GM23338 (cell line): ENCODE measurements at regions not wholly inside any gene's neighbourhood (a gene's known extent, or its start where the extent isn't known, plus 50 kb on each side); places are given as distances from the start of the nearest gene placed in this dataset.

Experiments
- ATAC-seq: fragments of 200-7000 bp; cut with Tn5 transposase; 3 replicates; pipeline ENCODE4 v1.9.1; 2020
- DNase-seq: peaks from one replicate; pipeline ENCODE4 v3.0.0-alpha.2; 2015; ENCODE audit warnings: low spot score
- H2AFZ ChIP-seq: fragments of 200-600 bp; sonication (generic); 2 replicates; pipeline ENCODE4 v1.8.0; 2016; ENCODE audit warnings: antibody characterized with exemption, mild to moderate bottlenecking, moderate library complexity
- H3F3A ChIP-seq: fragments of 200-600 bp; sonication (generic); replicated peaks from 2 replicates; pipeline ENCODE4 v1.8.0; 2017; ENCODE audit warnings: antibody characterized with exemption, mixed run types, low read depth
- H3K27ac ChIP-seq: fragments of 200-600 bp; sonication (generic); 2 replicates; pipeline ENCODE4 v1.6.1; 2016; ENCODE audit warnings: low read depth
- H3K27me3 ChIP-seq: fragments of 200-600 bp; sonication (generic); 2 replicates; pipeline ENCODE4 v1.8.0; 2016; ENCODE audit warnings: mild to moderate bottlenecking, mixed run types, moderate library complexity; ENCODE audit not compliant: insufficient read depth
- H3K36me3 ChIP-seq: fragments of 200-600 bp; sonication (generic); 2 replicates; pipeline ENCODE4 v1.8.0; 2016; ENCODE audit warnings: mild to moderate bottlenecking; ENCODE audit not compliant: insufficient read depth
- H3K4me1 ChIP-seq: fragments of 200-600 bp; sonication (generic); 2 replicates; pipeline ENCODE4 v1.8.0; 2016; ENCODE audit warnings: mild to moderate bottlenecking, moderate library complexity; ENCODE audit not compliant: insufficient read depth
- H3K4me2 ChIP-seq: fragments of 200-600 bp; sonication (generic); 2 replicates; pipeline ENCODE4 v1.7.1; 2017; ENCODE audit warnings: mixed run types
- H3K4me3 ChIP-seq: fragments of 200-600 bp; sonication (generic); 2 replicates; pipeline ENCODE4 v1.6.1; 2016; ENCODE audit warnings: mixed run types
- H3K79me2 ChIP-seq: fragments of 200-600 bp; sonication (generic); replicated peaks from 2 replicates; pipeline ENCODE4 v1.8.0; 2017; ENCODE audit warnings: mild to moderate bottlenecking; ENCODE audit not compliant: insufficient read depth
- H3K9me2 ChIP-seq: fragments of 200-600 bp; sonication (generic); 2 replicates; pipeline ENCODE4 v1.8.0; 2017; ENCODE audit not compliant: insufficient read depth
- H4K20me1 ChIP-seq: fragments of 200-600 bp; sonication (generic); replicated peaks from 2 replicates; pipeline ENCODE4 v1.8.0; 2017; ENCODE audit warnings: mild to moderate bottlenecking; ENCODE audit not compliant: insufficient read depth
- H3K27ac Mint-ChIP-seq: 2 replicates; pipeline ENCODE4 v1.8.0; 2020; ENCODE audit warnings: inconsistent platforms, mild to moderate bottlenecking, moderate library complexity, mixed read lengths
- H3K27me3 Mint-ChIP-seq: 3 replicates; pipeline ENCODE4 v1.8.0; 2022; ENCODE audit warnings: low read depth, mild to moderate bottlenecking, moderate library complexity, mixed read lengths, inconsistent platforms; ENCODE audit not compliant: insufficient read depth, poor library complexity
- H3K36me3 Mint-ChIP-seq: 3 replicates; pipeline ENCODE4 v1.8.0; 2021; ENCODE audit warnings: low read depth, mild to moderate bottlenecking, inconsistent platforms, moderate library complexity, mixed read lengths
- H3K4me1 Mint-ChIP-seq: 3 replicates; pipeline ENCODE4 v1.8.0; 2020; ENCODE audit warnings: mild to moderate bottlenecking, inconsistent platforms, mixed read lengths
- H3K4me3 Mint-ChIP-seq: 3 replicates; pipeline ENCODE4 v1.8.0; 2021; ENCODE audit warnings: moderate library complexity, mild to moderate bottlenecking, inconsistent platforms, mixed read lengths
- H3K9me3 Mint-ChIP-seq: 3 replicates; pipeline ENCODE4 v1.8.0; 2020; ENCODE audit warnings: moderate library complexity, mild to moderate bottlenecking, inconsistent platforms, mixed read lengths
- CREB1 ChIP-seq: fragments of 250-450 bp; sonication (Bioruptor Pico); IDR thresholded peaks from 2 replicates; pipeline ENCODE4 v1.5.0; 2020; ENCODE audit warnings: low read depth, mild to moderate bottlenecking, moderate library complexity
- CTCF ChIP-seq, 2 experiments: fragments of 200-600 bp in 1 of 2; sonication (generic) in 1 of 2; conservative IDR thresholded peaks; 2 replicates each; pipeline versions ENCODE4 v1.5.1 to v1.6.1; 2016 to 2017; ENCODE audit warnings: antibody characterized with exemption in 2 of 2, low read depth in 2 of 2, mild to moderate bottlenecking in 2 of 2, moderate library complexity in 1 of 2
- ETS1 ChIP-seq: IDR thresholded peaks from 2 replicates; pipeline ENCODE4 v1.6.1; 2016; ENCODE audit warnings: antibody characterized with exemption
- JUNB ChIP-seq: IDR thresholded peaks from one replicate; pipeline ENCODE4 v1.6.1; 2016; ENCODE audit warnings: antibody characterized with exemption; ENCODE audit not compliant: unreplicated experiment
- POLR2AphosphoS5 ChIP-seq: IDR thresholded peaks from 2 replicates; pipeline ENCODE4 v1.6.1; 2016; ENCODE audit warnings: antibody characterized with exemption, low read depth
- REST ChIP-seq: IDR thresholded peaks from one replicate; pipeline ENCODE4 v1.6.1; 2018; ENCODE audit warnings: antibody characterized with exemption; ENCODE audit not compliant: unreplicated experiment
- STAT1 ChIP-seq: IDR thresholded peaks from one replicate; pipeline ENCODE4 v1.6.1; 2016; ENCODE audit warnings: antibody characterized with exemption; ENCODE audit not compliant: unreplicated experiment
- ZNF114 ChIP-seq: fragments of 250-450 bp; sonication (Bioruptor Pico); IDR thresholded peaks from 2 replicates; pipeline ENCODE4 v1.5.0; 2020; ENCODE audit warnings: mild to moderate bottlenecking, moderate library complexity
- ZNF331 ChIP-seq: fragments of 250-450 bp; sonication (Bioruptor Pico); IDR thresholded peaks from 2 replicates; pipeline ENCODE4 v1.5.0; 2020; ENCODE audit warnings: low read depth, mild to moderate bottlenecking, moderate library complexity
- ZNF462 ChIP-seq: fragments of 250-450 bp; sonication (Bioruptor Pico); IDR thresholded peaks from 2 replicates; pipeline ENCODE4 v1.5.0; 2020; ENCODE audit warnings: mild to moderate bottlenecking, moderate library complexity

- H3K27ac ChIP-seq: peak overlapping the region; percentile 90; the same call in 1 of the 2 replicates
- peaks cover 41% of the 10 kb centered on the region for H3K4me1 Mint-ChIP-seq
Measured at GRCh38 chr13:109271555-109272541, 514.5 kb downstream of the IRS2 start.

More at GRCh38 chr13:109271555-109272541, 514.5 kb downstream of the IRS2 start:
- no peak for ATAC-seq
- no peak overlapping the region; the same call in 1 of the 2 replicates for H3K27ac Mint-ChIP-seq
- H3K27me3 Mint-ChIP-seq: no peaks in the 10 kb centered on the region
- H3K9me3 Mint-ChIP-seq: no peaks in the 10 kb centered on the region
- Histone ChIP-seq H3K27me3 (no peaks in the 10 kb centered on the region), H4K20me1 (no peaks in the 10 kb centered on the region), H3K36me3 (no peaks in the 10 kb centered on the region), H3K4me2 (peak overlapping the region; percentile 56; the same call in 1 of the 2 replicates), H3K4me3 (no peak overlapping the region), H3K4me1 (peaks cover 26% of the 10 kb centered on the region), H3F3A (0 out of 2 replicates have a peak, but pooled peaks cover 3% of the 10 kb centered on the region), H2AFZ (no peak overlapping the region), H3K9me2 (peaks cover 15% of the 10 kb centered on the region), H3K79me2 (no peaks in the 10 kb centered on the region)
- H3K36me3 Mint-ChIP-seq: no peaks in the 10 kb centered on the region
- TF ChIP-seq ZNF462: no peak
- TF ChIP-seq ETS1: no peak
- no peak for TF ChIP-seq POLR2AphosphoS5
- TF ChIP-seq REST: no peak
- no peak for TF ChIP-seq CREB1 (CRISPR knock-in tag)
- TF ChIP-seq ZNF331 (CRISPR knock-in tag): no peak
- TF ChIP-seq CTCF (conservative IDR thresholded peaks at IDR 0.05; ENCODE audit: low read depth in 2 of 2): no peak
- no peak for TF ChIP-seq JUNB
- no peak for TF ChIP-seq ZNF114 (CRISPR knock-in tag)
- TF ChIP-seq STAT1: no peak
- no peak for DNase-seq
- no peak overlapping the region; the same call in 2 of the 3 replicates for H3K4me3 Mint-ChIP-seq
